PFSK-1 (cell line): ENCODE measurements at regions not wholly inside any gene's neighbourhood (a gene's known extent, or its start where the extent isn't known, plus 50 kb on each side); places are given as distances from the start of the nearest gene placed in this dataset.

Experiments used
- FOXP2 ChIP-seq: optimal IDR thresholded peaks from 2 replicates; pipeline ENCODE3; 2011; ENCODE audit warnings: borderline replicate concordance, control low read depth, inconsistent platforms; ENCODE audit not compliant: insufficient read depth; ENCODE audit errors: extremely low read length, extremely low read depth
- POLR2AphosphoS5 ChIP-seq: IDR thresholded peaks from 2 replicates; pipeline ENCODE4 v1.6.1; 2012; ENCODE audit warnings: low read depth, mild to moderate bottlenecking, control low read depth, low read length, moderate library complexity
- REST ChIP-seq, 2 experiments: IDR thresholded peaks; 2 replicates each; pipeline versions ENCODE4 v1.6.1 to v1.8.0; 2011 to 2012; ENCODE audit warnings: low read depth in 2 of 2, low read length in 2 of 2, control low read depth in 1 of 2, inconsistent platforms in 1 of 2, mild to moderate bottlenecking in 1 of 2, moderate library complexity in 1 of 2; ENCODE audit not compliant: insufficient read depth in 1 of 2
- SIN3A ChIP-seq: IDR thresholded peaks from 2 replicates; pipeline ENCODE4 v1.6.1; 2012; ENCODE audit warnings: mild to moderate bottlenecking, low read length, moderate library complexity, borderline replicate concordance; ENCODE audit not compliant: insufficient read depth
- TAF1 ChIP-seq: IDR thresholded peaks from 2 replicates; pipeline ENCODE4 v1.6.1; 2012; ENCODE audit warnings: low read length, control low read depth, borderline replicate concordance; ENCODE audit not compliant: insufficient read depth

- TF ChIP-seq SIN3A = no peak
- no peak for TF ChIP-seq REST (IDR thresholded peaks at IDR 0.05; ENCODE audit: insufficient read depth in 1 of 2, low read depth in 2 of 2, low read length in 2 of 2)
- no peak for TF ChIP-seq POLR2AphosphoS5
- no peak for TF ChIP-seq TAF1
- no peak for TF ChIP-seq FOXP2
These were observed 1379.1 kb upstream of the CDH2 start for GRCh38 chr18:29556070-29556469.

- no peak for TF ChIP-seq POLR2AphosphoS5
- no peak for TF ChIP-seq SIN3A
- TF ChIP-seq FOXP2 = no peak
- TF ChIP-seq TAF1 = no peak
- no peak for TF ChIP-seq REST (IDR thresholded peaks at IDR 0.05; ENCODE audit: insufficient read depth in 1 of 2, low read depth in 2 of 2, low read length in 2 of 2)
These were observed 1372.8 kb upstream of the CDH2 start for GRCh38 chr18:29549759-29550158.

- TF ChIP-seq POLR2AphosphoS5 (no peak), FOXP2 (no peak), SIN3A (no peak), REST (IDR thresholded peaks at IDR 0.05; ENCODE audit: insufficient read depth in 1 of 2, low read depth in 2 of 2, low read length in 2 of 2) (no peak), TAF1 (no peak)
These were observed 1370.7 kb upstream of the CDH2 start for GRCh38 chr18:29547626-29548025.

GRCh38 chr18:29540548-29540947, 1363.6 kb upstream of the CDH2 start:
- TF ChIP-seq REST (IDR thresholded peaks at IDR 0.05; ENCODE audit: insufficient read depth in 1 of 2, low read depth in 2 of 2, low read length in 2 of 2) = no peak
- TF ChIP-seq FOXP2 = no peak
- no peak for TF ChIP-seq POLR2AphosphoS5
- TF ChIP-seq TAF1 = no peak
- no peak for TF ChIP-seq SIN3A

GRCh38 chr18:29531746-29532145, 1354.8 kb upstream of the CDH2 start:
- TF ChIP-seq POLR2AphosphoS5 (no peak), FOXP2 (no peak), SIN3A (no peak), TAF1 (no peak), REST (IDR thresholded peaks at IDR 0.05; ENCODE audit: insufficient read depth in 1 of 2, low read depth in 2 of 2, low read length in 2 of 2) (no peak)
